H1 (cell line): ENCODE measurements at regions not wholly inside any gene's neighbourhood (a gene's known extent, or its start where the extent isn't known, plus 50 kb on each side); places are given as distances from the start of the nearest gene placed in this dataset.

Source experiments
- CBX5 ChIP-seq: fragments of 300-800, 300-1000 bp; sonication (generic); IDR thresholded peaks from 2 replicates; pipeline ENCODE4 v1.7.1; 2016; ENCODE audit warnings: antibody characterized with exemption, low read length, low read depth
- CBX8 ChIP-seq: fragments of 300-800, 300-1000 bp; sonication (generic); IDR thresholded peaks from 2 replicates; pipeline ENCODE4 v1.7.1; 2016; ENCODE audit warnings: low read depth, low read length, borderline replicate concordance
- CTBP2 ChIP-seq: IDR thresholded peaks from 2 replicates; pipeline ENCODE4 v1.7.0; 2011; ENCODE audit warnings: borderline replicate concordance, mild to moderate bottlenecking, moderate library complexity, mixed read lengths, low read length; ENCODE audit not compliant: insufficient read depth, insufficient read length
- CTCF ChIP-seq, 3 experiments: IDR thresholded peaks; 1 replicate in 2 of 3; 2 replicates in 1 of 3; pipeline versions ENCODE4 v1.5.1 to v1.6.1; 2011; ENCODE audit warnings: low read length in 3 of 3, mild to moderate bottlenecking in 3 of 3, inconsistent platforms in 2 of 3, low read depth in 1 of 3, moderate library complexity in 1 of 3; ENCODE audit not compliant: insufficient read depth in 1 of 3; ENCODE audit errors: control extremely low read depth in 1 of 3
- EGR1 ChIP-seq: IDR thresholded peaks from 2 replicates; pipeline ENCODE4 v1.6.1; 2011; ENCODE audit warnings: low read depth, low read length, borderline replicate concordance
- EP300 ChIP-seq, 2 experiments: IDR thresholded peaks; 1 replicate in 1 of 2; 2 replicates in 1 of 2; pipeline ENCODE4 v1.6.1; 2011 to 2012; ENCODE audit warnings: low read depth in 2 of 2, low read length in 2 of 2, mild to moderate bottlenecking in 2 of 2, borderline replicate concordance in 1 of 2, inconsistent platforms in 1 of 2, moderate library complexity in 1 of 2
- GABPA ChIP-seq: IDR thresholded peaks from 2 replicates; pipeline ENCODE4 v1.6.1; 2011; ENCODE audit warnings: mild to moderate bottlenecking, low read length, moderate library complexity, borderline replicate concordance; ENCODE audit not compliant: insufficient read depth
- GTF2F1 ChIP-seq: IDR thresholded peaks from 2 replicates; pipeline ENCODE4 v1.6.1; 2012; ENCODE audit warnings: low read depth, low read length, improper control_type of control experiment, borderline replicate concordance
- JUN ChIP-seq: IDR thresholded peaks from 2 replicates; pipeline ENCODE4 v1.6.1; 2011; ENCODE audit warnings: low read depth, mild to moderate bottlenecking, improper control_type of control experiment, low read length
- KDM1A ChIP-seq: fragments of 200-600, 300-600 bp; sonication (generic); IDR thresholded peaks from 2 replicates; pipeline ENCODE4 v1.7.1; 2016; ENCODE audit warnings: mild to moderate bottlenecking, low read length, borderline replicate concordance
- MAFK ChIP-seq: IDR thresholded peaks from 2 replicates; pipeline ENCODE4 v1.6.1; 2012; ENCODE audit warnings: low read depth, mild to moderate bottlenecking, improper control_type of control experiment, low read length
- PHF8 ChIP-seq: fragments of 200-600 bp; sonication (generic); conservative IDR thresholded peaks from 2 replicates; pipeline ENCODE4 v1.7.1; 2012; ENCODE audit warnings: low read depth, mild to moderate bottlenecking, inconsistent platforms, low read length, moderate library complexity
- POU5F1 ChIP-seq: IDR thresholded peaks from 2 replicates; pipeline ENCODE4 v1.6.1; 2011; ENCODE audit warnings: low read depth, mild to moderate bottlenecking, low read length, moderate library complexity
- RFX5 ChIP-seq: IDR thresholded peaks from 2 replicates; pipeline ENCODE4 v1.6.1; 2011; ENCODE audit warnings: low read depth, low read length, improper control_type of control experiment, borderline replicate concordance
- SP2 ChIP-seq: IDR thresholded peaks from 2 replicates; pipeline ENCODE4 v1.6.1; 2012; ENCODE audit warnings: mild to moderate bottlenecking, low read length, inconsistent platforms
- TAF1 ChIP-seq: IDR thresholded peaks from 2 replicates; pipeline ENCODE4 v1.6.1; 2011; ENCODE audit warnings: mild to moderate bottlenecking, low read depth, low read length

- TF ChIP-seq JUN (no peak), RFX5 (no peak), EP300 (IDR thresholded peaks at IDR 0.05; ENCODE audit: borderline replicate concordance in 1 of 2, low read depth in 2 of 2, low read length in 2 of 2) (peak in 1 of 2 experiments; percentile 49; a peak in 1 of 3 replicates), TAF1 (peak; percentile 27; the same call in 1 of the 2 replicates), EGR1 (no peak), POU5F1 (no peak), MAFK (peak; percentile 76; the same call in 1 of the 2 replicates), CBX5 (no peak), CBX8 (no peak), KDM1A (no peak), SP2 (no peak), PHF8 (no peak), GTF2F1 (no peak), GABPA (peak; percentile 45; the same call in 1 of the 2 replicates), CTBP2 (no peak), CTCF (IDR thresholded peaks at IDR 0.05; ENCODE audit: control extremely low read depth in 1 of 3, insufficient read depth in 1 of 3, low read depth in 1 of 3, low read length in 3 of 3) (peak; percentile 85 to 87 (median 86))
These were observed 139.8 kb downstream of the OR2B2 start (continued) for GRCh38 chr6:27772261-27773001.
